Thoracic aorta (tissue), 2 donors: ENCODE measurements at regions not wholly inside any gene's neighbourhood (a gene's known extent, or its start where the extent isn't known, plus 50 kb on each side); places are given as distances from the start of the nearest gene placed in this dataset.

Experiments
- ATAC-seq: fragments of 150-250 bp; one replicate; pipeline ENCODE4 v1.8.0; 2017; ENCODE audit warnings: low read depth; ENCODE audit not compliant: insufficient number of reproducible peaks, low FRiP score
- DNase-seq: peaks from one replicate; pipeline ENCODE4 v3.0.0-alpha.2; 2020; ENCODE audit warnings: low spot score
- H3K27ac ChIP-seq, 2 donors: fragments of 200-600 bp; sonication (generic); 1 replicate in 1 of 2; 2 replicates in 1 of 2; pipeline ENCODE4 v1.5.1; 2016; ENCODE audit warnings: mild to moderate bottlenecking in 2 of 2, moderate library complexity in 2 of 2
- H3K27me3 ChIP-seq: fragments of 200-600 bp; sonication (generic); replicated peaks from 2 replicates; pipeline ENCODE4 v1.6.0; 2016; ENCODE audit warnings: mild to moderate bottlenecking; ENCODE audit not compliant: insufficient read depth
- H3K36me3 ChIP-seq: fragments of 200-600 bp; sonication (generic); one replicate; pipeline ENCODE4 v1.5.1; 2016
- H3K4me1 ChIP-seq, 2 donors: fragments of 200-600 bp; sonication (generic); 1 replicate in 1 of 2; 2 replicates in 1 of 2; pipeline versions ENCODE4 v1.5.1 to v1.6.0; 2016; ENCODE audit warnings: low read depth in 2 of 2, mild to moderate bottlenecking in 1 of 2; ENCODE audit not compliant: control insufficient read depth in 1 of 2
- H3K4me3 ChIP-seq: fragments of 200-600 bp; sonication (generic); 2 replicates; pipeline ENCODE4 v1.5.1; 2016; ENCODE audit warnings: mild to moderate bottlenecking
- H3K9me3 ChIP-seq: fragments of 200-600 bp; sonication (generic); 2 replicates; pipeline ENCODE4 v1.5.1; 2016
- TF ChIP-seq, protein P1 (sequence below): fragments of 200-600 bp; sonication (generic); IDR thresholded peaks from one replicate; pipeline ENCODE4 v1.5.1; 2019; ENCODE audit warnings: antibody characterized with exemption

DNA sequence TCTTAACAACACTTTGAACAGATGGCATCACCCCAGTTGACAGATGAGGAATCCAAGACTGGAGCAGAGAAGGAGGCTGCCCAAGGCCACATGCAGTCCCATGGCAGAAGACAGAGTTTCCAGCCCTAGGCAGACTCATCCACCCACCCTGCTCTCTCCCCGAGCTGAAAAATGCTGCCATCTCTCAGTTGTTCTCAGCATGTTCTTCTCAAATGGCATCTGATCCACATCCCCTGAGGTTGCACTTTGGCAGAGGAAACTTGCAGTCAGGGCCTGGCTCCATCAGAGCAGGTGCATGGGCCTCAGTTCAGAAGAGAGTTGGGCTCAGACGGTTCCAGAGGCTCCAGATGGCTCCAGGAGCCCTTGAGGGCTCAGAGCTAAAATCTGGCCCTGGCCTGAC lies 709.4 kb downstream of the MATN1 start:
- ATAC-seq (no peak), DNase-seq (no peak)
- H3K4me1 ChIP-seq: no peaks in the 10 kb centered on the region
- no peak overlapping the region for H3K4me3 ChIP-seq
- TF ChIP-seq, protein P1, sequence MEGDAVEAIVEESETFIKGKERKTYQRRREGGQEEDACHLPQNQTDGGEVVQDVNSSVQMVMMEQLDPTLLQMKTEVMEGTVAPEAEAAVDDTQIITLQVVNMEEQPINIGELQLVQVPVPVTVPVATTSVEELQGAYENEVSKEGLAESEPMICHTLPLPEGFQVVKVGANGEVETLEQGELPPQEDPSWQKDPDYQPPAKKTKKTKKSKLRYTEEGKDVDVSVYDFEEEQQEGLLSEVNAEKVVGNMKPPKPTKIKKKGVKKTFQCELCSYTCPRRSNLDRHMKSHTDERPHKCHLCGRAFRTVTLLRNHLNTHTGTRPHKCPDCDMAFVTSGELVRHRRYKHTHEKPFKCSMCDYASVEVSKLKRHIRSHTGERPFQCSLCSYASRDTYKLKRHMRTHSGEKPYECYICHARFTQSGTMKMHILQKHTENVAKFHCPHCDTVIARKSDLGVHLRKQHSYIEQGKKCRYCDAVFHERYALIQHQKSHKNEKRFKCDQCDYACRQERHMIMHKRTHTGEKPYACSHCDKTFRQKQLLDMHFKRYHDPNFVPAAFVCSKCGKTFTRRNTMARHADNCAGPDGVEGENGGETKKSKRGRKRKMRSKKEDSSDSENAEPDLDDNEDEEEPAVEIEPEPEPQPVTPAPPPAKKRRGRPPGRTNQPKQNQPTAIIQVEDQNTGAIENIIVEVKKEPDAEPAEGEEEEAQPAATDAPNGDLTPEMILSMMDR: no peak
- H3K27me3 ChIP-seq: no peaks in the 10 kb centered on the region
- H3K27ac ChIP-seq: no peak overlapping the region
- no peaks in the 10 kb centered on the region for H3K36me3 ChIP-seq
- no peaks in the 10 kb centered on the region for H3K9me3 ChIP-seq

DNA sequence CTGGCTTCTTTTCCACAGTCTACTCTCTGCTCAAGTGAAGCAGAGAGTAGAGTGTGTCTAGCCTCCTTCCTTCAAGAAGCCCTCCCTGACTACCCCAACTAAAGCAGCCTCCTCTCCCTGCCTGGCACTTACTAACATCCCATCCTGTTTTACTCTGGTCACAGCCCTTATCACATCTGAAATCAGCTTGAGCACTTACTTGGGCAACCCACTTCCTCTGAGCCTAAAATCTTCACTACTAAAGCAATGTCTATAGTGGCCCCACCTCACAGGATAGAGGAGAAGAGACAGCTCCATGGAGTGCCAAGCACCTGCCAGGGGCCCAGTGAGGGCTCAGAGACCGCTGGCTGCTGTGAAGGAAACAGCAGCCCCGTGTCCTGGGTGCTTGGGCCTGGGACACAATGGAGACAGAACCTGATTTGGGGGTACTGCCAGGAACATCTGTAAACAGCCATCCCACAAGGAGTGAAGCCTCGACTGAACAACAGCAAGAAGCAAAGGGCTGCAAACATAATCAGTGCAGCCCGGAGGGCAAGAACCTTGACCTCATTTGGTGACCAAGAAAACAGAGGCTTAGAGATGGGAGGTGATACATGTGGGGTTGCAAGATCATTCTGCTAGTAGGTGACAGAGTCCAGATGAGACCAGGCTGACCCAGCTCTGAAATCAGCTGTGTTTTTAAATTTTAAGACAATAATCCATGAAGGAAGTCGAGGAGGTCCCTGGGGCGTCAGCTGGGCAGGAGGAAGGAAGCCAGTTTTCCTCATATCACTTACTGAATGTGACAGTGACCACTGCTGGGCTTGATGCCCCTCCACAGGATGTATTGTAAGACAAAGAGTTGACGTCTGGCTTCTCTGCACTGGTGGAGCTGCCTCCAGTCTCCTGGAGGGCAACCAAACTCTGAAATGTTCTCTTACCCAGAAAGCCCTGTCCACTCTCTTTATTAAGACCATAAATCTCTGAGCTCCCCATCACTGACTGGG lies 710.6 kb downstream of the MATN1 start:
- Histone ChIP-seq H3K4me1 (no peaks in the 10 kb centered on the region), H3K4me3 (no peak overlapping the region), H3K27me3 (no peaks in the 10 kb centered on the region), H3K36me3 (no peaks in the 10 kb centered on the region), H3K9me3 (no peaks in the 10 kb centered on the region), H3K27ac (no peak overlapping the region)
- TF ChIP-seq, protein P1: no peak
- DNase-seq: no peak
- no peak for ATAC-seq

DNA sequence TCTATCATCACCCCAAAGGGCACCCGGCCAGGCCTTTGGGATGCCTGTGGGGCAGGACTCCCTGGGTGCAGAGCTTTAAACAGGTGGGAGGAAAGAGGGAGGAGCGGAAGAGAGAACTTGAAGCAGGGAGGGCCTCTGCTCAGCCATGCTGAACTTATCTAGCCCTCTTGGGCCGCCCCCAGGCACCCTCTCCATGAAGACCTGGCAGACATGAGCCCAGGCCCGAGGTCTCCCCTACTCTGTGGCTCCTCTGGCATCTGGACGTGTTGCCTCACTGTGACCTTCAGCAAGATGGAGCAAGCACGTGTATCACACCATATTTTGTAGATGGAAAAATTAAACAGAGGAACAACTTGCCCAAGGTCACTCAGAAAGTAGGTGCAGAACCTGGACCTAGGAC lies 711.4 kb downstream of the MATN1 start:
- ATAC-seq (no peak), DNase-seq (no peak)
- Histone ChIP-seq H3K36me3 (no peaks in the 10 kb centered on the region), H3K4me1 (no peaks in the 10 kb centered on the region), H3K9me3 (no peaks in the 10 kb centered on the region), H3K27ac (no peak overlapping the region), H3K27me3 (no peaks in the 10 kb centered on the region), H3K4me3 (no peak overlapping the region)
- TF ChIP-seq, protein P1: no peak

DNA sequence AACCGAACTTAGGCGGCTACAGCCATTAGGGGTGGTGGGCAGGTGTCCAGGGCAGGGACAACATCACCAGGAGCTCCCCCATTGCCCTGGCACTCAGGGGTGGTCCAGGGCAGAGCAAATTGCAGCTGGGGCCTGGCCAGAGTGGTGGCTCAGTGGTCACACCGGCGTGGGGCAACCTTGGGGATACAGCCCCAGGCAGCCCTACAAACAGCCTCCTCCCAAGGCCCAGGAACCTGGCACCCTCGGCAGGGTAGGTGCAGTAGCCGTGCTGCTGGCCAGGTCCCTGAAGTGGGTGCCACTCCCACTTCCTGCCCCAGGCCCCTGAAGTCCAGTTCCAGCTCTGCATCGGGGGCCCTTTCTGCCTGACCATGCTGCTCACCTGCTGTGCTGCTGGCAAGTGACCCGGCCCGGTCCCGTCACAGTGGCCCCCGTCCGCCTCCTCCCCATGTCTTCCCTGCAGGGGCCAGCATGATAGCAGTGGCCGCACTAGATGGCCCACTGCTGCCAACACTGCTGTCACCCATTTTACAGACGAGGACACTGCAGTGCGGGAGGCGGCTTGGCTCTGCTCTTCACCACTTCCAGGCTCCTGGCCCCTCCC lies 712.8 kb downstream of the MATN1 start:
- TF ChIP-seq, protein P1: no peak
- no peak for ATAC-seq
- Histone ChIP-seq H3K9me3 (no peaks in the 10 kb centered on the region), H3K4me1 (no peaks in the 10 kb centered on the region), H3K27me3 (no peaks in the 10 kb centered on the region), H3K27ac (no peak overlapping the region), H3K36me3 (no peaks in the 10 kb centered on the region), H3K4me3 (no peak overlapping the region)
- DNase-seq: no peak

DNA sequence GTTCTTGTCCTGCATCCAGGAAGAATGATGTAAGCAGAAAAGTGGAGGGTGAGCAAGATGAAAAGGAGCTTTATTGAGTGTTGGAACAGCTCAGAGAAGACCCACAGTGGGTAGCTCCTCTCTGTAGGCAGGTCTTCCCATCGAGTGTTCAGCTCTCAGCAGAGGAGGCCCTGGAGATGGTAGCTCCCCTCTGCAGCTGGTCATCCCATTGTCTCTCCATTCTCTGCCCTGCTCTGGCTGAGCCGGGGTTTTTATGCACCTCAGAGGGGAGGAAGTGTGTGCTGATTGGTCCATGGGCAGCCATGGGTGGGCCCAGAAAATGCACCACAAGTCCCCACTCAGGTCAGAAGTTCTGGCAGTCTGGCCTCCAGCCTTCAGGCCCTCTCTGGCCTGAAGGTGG lies 713.7 kb downstream of the MATN1 start:
- no peak for DNase-seq
- no peak overlapping the region for H3K27ac ChIP-seq
- H3K27me3 ChIP-seq: no peaks in the 10 kb centered on the region
- no peak for ATAC-seq
- H3K4me1 ChIP-seq: no peaks in the 10 kb centered on the region
- no peak overlapping the region for H3K4me3 ChIP-seq
- no peaks in the 10 kb centered on the region for H3K9me3 ChIP-seq
- TF ChIP-seq, protein P1: no peak
- H3K36me3 ChIP-seq: no peaks in the 10 kb centered on the region
